HG03159 (cell line): ENCODE measurements at regions not wholly inside any gene's neighbourhood (a gene's known extent, or its start where the extent isn't known, plus 50 kb on each side); places are given as distances from the start of the nearest gene placed in this dataset.
A peak's percentile ranks its signal among the peaks of the same experiment; 100 is the strongest.
"Not testable (repeated sequence)": the region's sequence is repeated elsewhere in the genome, so short reads cannot be mapped to it uniquely, and the experiment has no call there.

ENCODE experiments used
- ATAC-seq: cut with Tn5 transposase; IDR thresholded peaks from one replicate; pipeline ENCODE4 v1.9.1; 2021; ENCODE audit warnings: mild to moderate bottlenecking, moderate library complexity; ENCODE audit not compliant: unreplicated experiment

- ATAC-seq: no peak
These were observed 126.1 kb downstream of the MYCN start for GRCh38 chr2:16066261-16067036.

GRCh38 chr2:16065272-16066069, 125.1 kb downstream of the MYCN start:
- not testable (repeated sequence) for ATAC-seq

- ATAC-seq: no peak
These were observed 124.4 kb downstream of the MYCN start for GRCh38 chr2:16064745-16065144.

GRCh38 chr2:16063955-16064633, 123.7 kb downstream of the MYCN start:
- no peak for ATAC-seq

- no peak for ATAC-seq
These were observed 123.0 kb downstream of the MYCN start for GRCh38 chr2:16063251-16063850.

- ATAC-seq: no peak
These were observed 122.3 kb downstream of the MYCN start for GRCh38 chr2:16062471-16063250.

- ATAC-seq: no peak
These were observed 121.3 kb downstream of the MYCN start for GRCh38 chr2:16061441-16062217.

GRCh38 chr2:16060936-16061338, 120.6 kb downstream of the MYCN start:
- ATAC-seq: no peak

- ATAC-seq: no peak
These were observed 120.0 kb downstream of the MYCN start for GRCh38 chr2:16060125-16060935.

- no peak for ATAC-seq
These were observed 119.2 kb downstream of the MYCN start for GRCh38 chr2:16059393-16060016.

GRCh38 chr2:16058747-16059358, 118.5 kb downstream of the MYCN start:
- no peak for ATAC-seq

GRCh38 chr2:16058256-16058655, 117.9 kb downstream of the MYCN start:
- no peak for ATAC-seq

- ATAC-seq: no peak
These were observed 117.3 kb downstream of the MYCN start for GRCh38 chr2:16057661-16058060.

- peak; percentile 90 for ATAC-seq
These were observed 115.7 kb downstream of the MYCN start for GRCh38 chr2:16055848-16056580.

- no peak for ATAC-seq
These were observed 113.3 kb downstream of the MYCN start for GRCh38 chr2:16053437-16054257.

GRCh38 chr2:16052571-16053052, 112.3 kb downstream of the MYCN start:
- not testable (repeated sequence) for ATAC-seq
